Right lobe of liver (tissue), 4 donors: ENCODE measurements at regions not wholly inside any gene's neighbourhood (a gene's known extent, or its start where the extent isn't known, plus 50 kb on each side); places are given as distances from the start of the nearest gene placed in this dataset.
"Not testable (repeated sequence)": the region's sequence is repeated elsewhere in the genome, so short reads cannot be mapped to it uniquely, and the experiment has no call there.

Experiments used
- CTCF ChIP-seq, 4 donors: fragments of 200-600 bp in 3 of 4; fragments of 450-650 bp in 1 of 4; IDR thresholded peaks; one replicate each; pipeline versions ENCODE4 v1.5.1 to v1.8.0; 2016 to 2022; ENCODE audit warnings: antibody characterized with exemption in 4 of 4, mild to moderate bottlenecking in 2 of 4
- POLR2A ChIP-seq: fragments of 450-650 bp; IDR thresholded peaks from one replicate; pipeline ENCODE4 v1.6.1; 2017; ENCODE audit warnings: antibody characterized with exemption, mild to moderate bottlenecking
- donor health status: DM: no; HTN: no; CAD: no.
- donor health status: DM: no; HTN: no; CAD: no.
- donor health status: DM: no; HTN: yes; CAD: no.

- not testable (repeated sequence) for TF ChIP-seq POLR2A; CTCF (IDR thresholded peaks at IDR 0.05)
Observed at GRCh38 chr11:87559852-87560251, 522.1 kb downstream of the TMEM135 start.
